Breast epithelium (tissue), 4 donors: ENCODE measurements at regions not wholly inside any gene's neighbourhood (a gene's known extent, or its start where the extent isn't known, plus 50 kb on each side); places are given as distances from the start of the nearest gene placed in this dataset.

ENCODE experiments used
- DNase-seq, 2 donors: peaks; one replicate each; pipeline ENCODE4 v3.0.0-alpha.2; 2019; ENCODE audit warnings: low spot score in 2 of 2
- H3K27ac ChIP-seq, 2 donors: fragments of 200-600 bp; sonication (generic) in 1 of 2; one replicate each; pipeline ENCODE4 v1.5.1; 2016 to 2019; ENCODE audit warnings: mild to moderate bottlenecking in 1 of 2
- H3K27me3 ChIP-seq, 2 donors: fragments of 200-600 bp; sonication (generic) in 1 of 2; one replicate each; pipeline versions ENCODE4 v1.5.1 to v1.6.0; 2017 to 2019; ENCODE audit warnings: control low read depth in 1 of 2, mild to moderate bottlenecking in 1 of 2
- H3K36me3 ChIP-seq: fragments of 200-600 bp; one replicate; pipeline ENCODE4 v1.5.1; 2019
- H3K4me1 ChIP-seq, 2 donors: fragments of 200-600 bp; sonication (generic); one replicate each; pipeline ENCODE4 v1.5.1; 2016 to 2019; ENCODE audit warnings: control low read depth in 1 of 2
- H3K4me3 ChIP-seq, 3 donors: fragments of 200-600 bp; sonication (generic); 1 replicate in 2 of 3; 2 replicates in 1 of 3; pipeline ENCODE4 v1.5.1; 2016 to 2019; ENCODE audit warnings: mild to moderate bottlenecking in 3 of 3, moderate library complexity in 2 of 3
- H3K9me3 ChIP-seq, 2 donors: fragments of 200-600 bp; sonication (generic) in 1 of 2; one replicate each; pipeline ENCODE4 v1.5.1; 2016 to 2019; ENCODE audit warnings: control low read depth in 1 of 2
- CTCF ChIP-seq, 3 donors: fragments of 450-650 bp; IDR thresholded peaks; one replicate each; pipeline ENCODE4 v1.5.1; 2016 to 2017; ENCODE audit warnings: antibody characterized with exemption in 3 of 3, mild to moderate bottlenecking in 3 of 3, moderate library complexity in 3 of 3
- POLR2A ChIP-seq: fragments of 450-650 bp; IDR thresholded peaks from one replicate; pipeline ENCODE4 v1.6.1; 2016; ENCODE audit warnings: antibody characterized with exemption, mild to moderate bottlenecking, moderate library complexity
- POLR2AphosphoS5 ChIP-seq, 3 donors: sonication (generic); formaldehyde crosslinking; IDR thresholded peaks; one replicate each; pipeline ENCODE4 v1.6.1; 2017; ENCODE audit warnings: antibody characterized with exemption in 3 of 3
- intact Hi-C: fragments of 100-400 bp; cut with DNase I; formaldehyde crosslinking; loops from one replicate; pipeline ENCODE4 v1.15.1; 2023; ENCODE audit warnings: low total_unique reads

GRCh38 chr5:60178101-60178500 is 284.6 kb upstream of the PDE4D start:
- Histone ChIP-seq H3K27ac (no peak overlapping the region), H3K4me3 (no peak overlapping the region), H3K9me3 (peaks cover 0 to 8% of the 10 kb centered on the region in 2 donors), H3K36me3 (no peaks in the 10 kb centered on the region), H3K4me1 (no peaks in the 10 kb centered on the region), H3K27me3 (no peaks in the 10 kb centered on the region)
- DNase-seq: no peak
- intact Hi-C loops: no loop called here
- TF ChIP-seq CTCF (IDR thresholded peaks at IDR 0.05) (no peak), POLR2A (no peak), POLR2AphosphoS5 (IDR thresholded peaks at IDR 0.05) (no peak)

DNA sequence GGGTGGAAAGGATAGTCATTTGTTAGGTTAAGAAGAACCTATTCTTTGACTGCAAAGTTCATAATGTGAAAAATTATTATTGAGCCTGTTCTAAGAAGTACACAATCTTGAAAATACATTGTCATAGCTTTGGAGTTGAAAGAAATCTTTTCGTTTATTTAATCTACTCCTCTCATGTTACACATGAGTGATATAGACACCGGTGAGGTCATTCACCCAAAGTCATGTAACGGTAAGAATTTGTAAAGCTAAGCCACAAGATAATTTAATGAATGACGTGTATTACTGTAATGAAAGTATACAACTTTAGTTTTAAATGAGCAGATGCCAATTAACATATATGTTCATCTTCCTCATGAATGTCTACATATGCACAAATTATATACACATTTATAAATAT is 284.1 kb upstream of the PDE4D start:
- intact Hi-C loops: no loop called here
- no peak overlapping the region for H3K27ac ChIP-seq

GRCh38 chr5:60173667-60174066 is 280.1 kb upstream of the PDE4D start:
- intact Hi-C loops: no loop called here
- Histone ChIP-seq H3K9me3 (peaks cover 0 to 8% of the 10 kb centered on the region in 2 donors), H3K4me3 (no peak overlapping the region), H3K4me1 (no peaks in the 10 kb centered on the region), H3K36me3 (no peaks in the 10 kb centered on the region), H3K27me3 (no peaks in the 10 kb centered on the region), H3K27ac (no peak overlapping the region)
- DNase-seq: no peak
- no peak for TF ChIP-seq POLR2A
- TF ChIP-seq POLR2AphosphoS5 (IDR thresholded peaks at IDR 0.05): no peak
- TF ChIP-seq CTCF (IDR thresholded peaks at IDR 0.05): no peak

More for the DNA sequence above, 284.1 kb upstream of the PDE4D start:
- DNase-seq: no peak
- no peak overlapping the region for H3K4me3 ChIP-seq
- no peak for TF ChIP-seq POLR2AphosphoS5 (IDR thresholded peaks at IDR 0.05)
- TF ChIP-seq CTCF (IDR thresholded peaks at IDR 0.05): no peak
- no peak for TF ChIP-seq POLR2A
- H3K27me3 ChIP-seq: no peaks in the 10 kb centered on the region
- no peaks in the 10 kb centered on the region for H3K36me3 ChIP-seq
- H3K9me3 ChIP-seq: peaks cover 0 to 8% of the 10 kb centered on the region in 2 donors
- no peaks in the 10 kb centered on the region for H3K4me1 ChIP-seq

DNA sequence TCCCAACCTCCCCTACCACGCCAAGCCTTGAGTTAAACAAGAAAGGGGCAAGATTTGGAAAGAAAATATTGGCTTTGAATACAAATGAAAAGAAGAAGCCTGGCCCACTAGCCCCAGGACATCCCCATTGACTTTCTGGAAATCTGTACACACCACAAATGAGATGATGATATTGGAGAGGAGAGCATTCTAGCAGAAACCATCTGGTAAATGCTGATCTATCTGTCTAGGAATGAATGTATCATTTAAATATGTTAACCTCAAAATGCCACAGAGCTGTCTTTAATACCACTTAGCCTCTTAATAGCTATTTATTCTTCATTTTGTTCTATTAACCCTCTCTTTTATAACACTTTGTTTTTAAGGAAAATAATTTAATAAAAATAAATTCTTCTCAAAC is 270.2 kb upstream of the PDE4D start:
- peaks cover 0 to 6% of the 10 kb centered on the region in 2 donors for H3K9me3 ChIP-seq
- no peak for DNase-seq
- H3K36me3 ChIP-seq: no peaks in the 10 kb centered on the region
- intact Hi-C loops: no loop called here
- H3K27ac ChIP-seq: no peak overlapping the region
- no peaks in the 10 kb centered on the region for H3K4me1 ChIP-seq
- TF ChIP-seq CTCF (IDR thresholded peaks at IDR 0.05) (no peak), POLR2AphosphoS5 (IDR thresholded peaks at IDR 0.05) (no peak), POLR2A (no peak)
- H3K27me3 ChIP-seq: no peaks in the 10 kb centered on the region
- no peak overlapping the region for H3K4me3 ChIP-seq

DNA sequence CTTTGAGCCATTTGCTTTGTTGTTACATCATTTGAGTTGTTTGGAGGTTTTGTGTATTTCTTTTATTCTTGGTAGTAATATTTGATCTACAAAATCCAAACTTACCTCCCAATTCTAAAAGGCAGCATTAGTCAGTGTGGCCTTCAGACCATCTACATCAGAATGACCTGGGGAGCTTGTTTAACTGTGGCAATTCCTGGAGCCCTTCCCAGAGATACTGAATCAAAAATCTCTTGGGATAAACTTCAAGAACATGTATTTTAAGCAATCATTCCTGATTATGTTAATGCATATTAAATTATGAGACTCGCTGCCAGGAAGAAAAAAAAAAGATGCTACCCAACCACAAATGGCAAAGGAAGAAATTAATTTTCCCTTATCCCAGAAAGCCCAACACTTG is 268.9 kb upstream of the PDE4D start:
- DNase-seq: no peak
- H3K27me3 ChIP-seq: no peaks in the 10 kb centered on the region
- no peak overlapping the region for H3K4me3 ChIP-seq
- no peak for TF ChIP-seq POLR2AphosphoS5 (IDR thresholded peaks at IDR 0.05)
- no peak for TF ChIP-seq POLR2A
- no peak for TF ChIP-seq CTCF (IDR thresholded peaks at IDR 0.05)
- H3K4me1 ChIP-seq: no peaks in the 10 kb centered on the region
- no peak overlapping the region for H3K27ac ChIP-seq
- no peaks in the 10 kb centered on the region for H3K9me3 ChIP-seq
- H3K36me3 ChIP-seq: no peaks in the 10 kb centered on the region
- intact Hi-C loops: no loop called here
